SU-DHL-6 (cell line): ENCODE measurements at regions not wholly inside any gene's neighbourhood (a gene's known extent, or its start where the extent isn't known, plus 50 kb on each side); places are given as distances from the start of the nearest gene placed in this dataset.
"Not testable (repeated sequence)": the region's sequence is repeated elsewhere in the genome, so short reads cannot be mapped to it uniquely, and the experiment has no call there.

Experiments used
- EZH2phosphoT487 ChIP-seq: fragments of 200-600 bp; sonication (generic), shearing (Covaris generic); conservative IDR thresholded peaks from 2 replicates; pipeline ENCODE4 v1.6.1; 2018; ENCODE audit warnings: mild to moderate bottlenecking, antibody characterized with exemption, low read length, moderate library complexity, mixed read lengths
- TF ChIP-seq, protein P1 (sequence below): fragments of 200-600 bp; sonication (generic); IDR thresholded peaks from one replicate; pipeline ENCODE4 v1.5.1; 2017; ENCODE audit warnings: antibody characterized with exemption, mild to moderate bottlenecking, low read length, moderate library complexity; ENCODE audit not compliant: insufficient read depth, poor library complexity, severe bottlenecking

DNA sequence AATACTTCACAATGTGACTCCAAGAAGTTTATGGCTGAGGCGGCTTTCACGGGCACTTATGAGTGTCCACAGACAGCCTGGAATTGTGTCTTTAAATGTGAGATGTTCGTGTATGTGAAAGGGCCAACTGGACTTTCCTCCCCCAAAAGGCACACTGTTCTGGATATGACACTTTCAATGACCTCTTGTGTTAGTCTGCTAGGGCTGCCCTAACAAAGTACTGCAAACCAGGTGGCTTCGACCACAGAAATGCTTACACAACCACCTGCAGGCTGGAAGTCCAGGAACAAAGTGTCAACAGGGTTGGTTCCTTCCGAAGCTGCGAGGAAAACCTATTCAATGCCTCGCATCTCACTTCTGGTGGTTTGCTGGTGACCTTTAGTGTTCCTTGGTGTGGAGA lies 281.7 kb downstream of the ANAPC1 start:
- TF ChIP-seq, protein P1, sequence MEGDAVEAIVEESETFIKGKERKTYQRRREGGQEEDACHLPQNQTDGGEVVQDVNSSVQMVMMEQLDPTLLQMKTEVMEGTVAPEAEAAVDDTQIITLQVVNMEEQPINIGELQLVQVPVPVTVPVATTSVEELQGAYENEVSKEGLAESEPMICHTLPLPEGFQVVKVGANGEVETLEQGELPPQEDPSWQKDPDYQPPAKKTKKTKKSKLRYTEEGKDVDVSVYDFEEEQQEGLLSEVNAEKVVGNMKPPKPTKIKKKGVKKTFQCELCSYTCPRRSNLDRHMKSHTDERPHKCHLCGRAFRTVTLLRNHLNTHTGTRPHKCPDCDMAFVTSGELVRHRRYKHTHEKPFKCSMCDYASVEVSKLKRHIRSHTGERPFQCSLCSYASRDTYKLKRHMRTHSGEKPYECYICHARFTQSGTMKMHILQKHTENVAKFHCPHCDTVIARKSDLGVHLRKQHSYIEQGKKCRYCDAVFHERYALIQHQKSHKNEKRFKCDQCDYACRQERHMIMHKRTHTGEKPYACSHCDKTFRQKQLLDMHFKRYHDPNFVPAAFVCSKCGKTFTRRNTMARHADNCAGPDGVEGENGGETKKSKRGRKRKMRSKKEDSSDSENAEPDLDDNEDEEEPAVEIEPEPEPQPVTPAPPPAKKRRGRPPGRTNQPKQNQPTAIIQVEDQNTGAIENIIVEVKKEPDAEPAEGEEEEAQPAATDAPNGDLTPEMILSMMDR: not testable (repeated sequence)
- TF ChIP-seq EZH2phosphoT487: not testable (repeated sequence)
